ENCODE measurements at regions not wholly inside any gene's neighbourhood (a gene's known extent, or its start where the extent isn't known, plus 50 kb on each side); places are given as distances from the start of the nearest gene placed in this dataset.

DNA sequence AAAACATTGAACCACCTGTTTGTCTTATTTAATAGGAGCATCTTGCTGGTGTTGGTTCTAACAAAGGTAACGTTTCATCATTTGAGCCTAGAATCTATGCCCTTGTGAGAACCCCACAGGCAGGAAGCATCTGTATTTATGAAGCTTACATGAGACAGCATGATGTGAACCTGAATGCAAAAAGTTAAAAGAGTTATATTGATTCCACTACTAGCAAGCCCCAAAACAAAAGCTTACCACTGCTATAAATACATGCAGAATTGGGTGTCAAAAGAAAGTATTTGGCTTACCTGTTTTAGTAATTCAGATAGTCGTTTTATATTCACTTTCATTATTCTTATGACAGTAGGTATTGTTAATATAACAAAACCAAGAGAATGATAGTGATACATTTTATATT lies 301.2 kb upstream of the ADGRL2 start:
- H3K9ac ChIP-seq (ENCODE audit: extremely low read depth, low read length, poor library complexity, severe bottlenecking) = no peak overlapping the region
- no peak overlapping the region for H3K4me3 Mint-ChIP-seq
- peaks cover 15% of the 10 kb centered on the region for H3K27me3 Mint-ChIP-seq (ENCODE audit: insufficient read depth)
- no peaks in the 10 kb centered on the region for H3K9me3 ChIP-seq (ENCODE audit: control insufficient read depth, low read length)
- DNase-seq = no peak
- TF ChIP-seq, protein P1, sequence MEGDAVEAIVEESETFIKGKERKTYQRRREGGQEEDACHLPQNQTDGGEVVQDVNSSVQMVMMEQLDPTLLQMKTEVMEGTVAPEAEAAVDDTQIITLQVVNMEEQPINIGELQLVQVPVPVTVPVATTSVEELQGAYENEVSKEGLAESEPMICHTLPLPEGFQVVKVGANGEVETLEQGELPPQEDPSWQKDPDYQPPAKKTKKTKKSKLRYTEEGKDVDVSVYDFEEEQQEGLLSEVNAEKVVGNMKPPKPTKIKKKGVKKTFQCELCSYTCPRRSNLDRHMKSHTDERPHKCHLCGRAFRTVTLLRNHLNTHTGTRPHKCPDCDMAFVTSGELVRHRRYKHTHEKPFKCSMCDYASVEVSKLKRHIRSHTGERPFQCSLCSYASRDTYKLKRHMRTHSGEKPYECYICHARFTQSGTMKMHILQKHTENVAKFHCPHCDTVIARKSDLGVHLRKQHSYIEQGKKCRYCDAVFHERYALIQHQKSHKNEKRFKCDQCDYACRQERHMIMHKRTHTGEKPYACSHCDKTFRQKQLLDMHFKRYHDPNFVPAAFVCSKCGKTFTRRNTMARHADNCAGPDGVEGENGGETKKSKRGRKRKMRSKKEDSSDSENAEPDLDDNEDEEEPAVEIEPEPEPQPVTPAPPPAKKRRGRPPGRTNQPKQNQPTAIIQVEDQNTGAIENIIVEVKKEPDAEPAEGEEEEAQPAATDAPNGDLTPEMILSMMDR (conservative IDR thresholded peaks at IDR 0.05) = no peak
- H3K4me1 Mint-ChIP-seq = peaks cover 2% of the 10 kb centered on the region
- 92 to 100% methylated on average over 1 of the region's 2 CpGs for WGBS, 2 experiments (ENCODE audit: insufficient coverage in 1 of 2, insufficient read length in 1 of 2)
- H3K4me1 ChIP-seq (ENCODE audit: control insufficient read depth, insufficient read depth, low read length) = no peaks in the 10 kb centered on the region
- no peaks in the 10 kb centered on the region for H3K9me3 Mint-ChIP-seq
- H3K27me3 ChIP-seq (ENCODE audit: control insufficient read depth, insufficient read depth, low read length, poor library complexity, severe bottlenecking) = no peaks in the 10 kb centered on the region
- H3K27ac ChIP-seq (ENCODE audit: low read depth, low read length) = no peak overlapping the region
- no peak overlapping the region for H3K4me3 ChIP-seq (ENCODE audit: low read length)
- no peak overlapping the region for H3K27ac Mint-ChIP-seq
- H3K36me3 ChIP-seq (ENCODE audit: control insufficient read depth, insufficient read depth, low read length) = no peaks in the 10 kb centered on the region
- no peaks in the 10 kb centered on the region for H3K36me3 Mint-ChIP-seq (ENCODE audit: low read depth)

DNA sequence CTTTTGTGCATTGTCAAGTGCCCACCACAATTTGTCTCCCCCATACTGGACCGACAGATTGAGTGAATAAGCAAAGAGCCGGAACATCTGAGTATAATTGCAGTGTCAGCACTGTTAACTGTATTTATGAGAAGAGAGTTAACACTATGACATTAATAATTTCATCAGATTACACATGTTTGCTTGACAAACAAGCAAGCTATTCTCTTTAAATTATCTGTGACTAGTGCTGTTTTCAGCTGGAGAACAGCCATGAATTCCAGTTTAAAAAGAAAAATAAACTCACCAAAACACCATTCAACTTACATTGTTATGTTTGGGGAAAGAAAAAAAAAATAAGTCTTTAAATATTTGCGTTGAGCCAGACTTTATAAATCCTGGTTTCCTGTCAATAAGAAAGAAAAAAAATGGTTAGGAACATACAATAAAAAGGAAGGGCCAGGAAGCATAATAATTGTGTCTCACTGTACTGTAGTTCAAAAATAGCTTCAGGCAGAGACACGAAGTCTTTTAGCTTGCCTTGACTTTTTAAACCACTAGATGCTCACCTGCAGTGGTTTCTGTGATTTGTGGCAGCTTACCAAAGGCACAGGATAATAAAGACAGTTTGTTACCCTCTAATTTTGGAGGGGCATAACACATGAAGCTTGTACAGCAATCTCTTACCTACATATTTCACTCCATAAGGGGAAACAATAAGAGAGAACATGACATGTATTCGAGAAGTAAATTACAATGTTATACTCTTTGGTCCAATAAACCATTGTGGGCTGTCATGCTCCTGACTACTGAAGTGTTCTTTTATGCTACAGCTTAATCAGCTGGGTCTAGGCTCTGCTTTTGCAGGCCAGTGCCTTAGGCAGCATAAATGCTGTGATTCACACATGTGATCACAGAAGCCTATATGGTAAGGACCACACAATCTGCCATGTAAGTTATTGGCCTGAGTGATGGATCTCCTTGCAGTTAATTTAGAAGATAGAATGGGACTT lies 302.0 kb upstream of the ADGRL2 start:
- 91 to 100% methylated on average over 1 to 5 of the region's 5 CpGs for WGBS, 2 experiments (ENCODE audit: insufficient coverage in 1 of 2, insufficient read length in 1 of 2)
- DNase-seq = no peak
- H3K36me3 ChIP-seq (ENCODE audit: control insufficient read depth, insufficient read depth, low read length) = no peaks in the 10 kb centered on the region
- no peaks in the 10 kb centered on the region for H3K9me3 ChIP-seq (ENCODE audit: control insufficient read depth, low read length)
- Mint-ChIP-seq H3K4me1 (peaks cover 3% of the 10 kb centered on the region), H3K36me3 (ENCODE audit: low read depth) (no peaks in the 10 kb centered on the region), H3K27ac (no peak overlapping the region), H3K4me3 (no peak overlapping the region), H3K9me3 (no peaks in the 10 kb centered on the region), H3K27me3 (ENCODE audit: insufficient read depth) (peaks cover 13% of the 10 kb centered on the region)
- H3K27me3 ChIP-seq (ENCODE audit: control insufficient read depth, insufficient read depth, low read length, poor library complexity, severe bottlenecking) = no peaks in the 10 kb centered on the region
- TF ChIP-seq, protein P1 (conservative IDR thresholded peaks at IDR 0.05) = no peak
- H3K4me1 ChIP-seq (ENCODE audit: control insufficient read depth, insufficient read depth, low read length) = no peaks in the 10 kb centered on the region
- H3K27ac ChIP-seq (ENCODE audit: low read depth, low read length) = no peak overlapping the region
- H3K9ac ChIP-seq (ENCODE audit: extremely low read depth, low read length, poor library complexity, severe bottlenecking) = no peak overlapping the region
- H3K4me3 ChIP-seq (ENCODE audit: low read length) = no peak overlapping the region

DNA sequence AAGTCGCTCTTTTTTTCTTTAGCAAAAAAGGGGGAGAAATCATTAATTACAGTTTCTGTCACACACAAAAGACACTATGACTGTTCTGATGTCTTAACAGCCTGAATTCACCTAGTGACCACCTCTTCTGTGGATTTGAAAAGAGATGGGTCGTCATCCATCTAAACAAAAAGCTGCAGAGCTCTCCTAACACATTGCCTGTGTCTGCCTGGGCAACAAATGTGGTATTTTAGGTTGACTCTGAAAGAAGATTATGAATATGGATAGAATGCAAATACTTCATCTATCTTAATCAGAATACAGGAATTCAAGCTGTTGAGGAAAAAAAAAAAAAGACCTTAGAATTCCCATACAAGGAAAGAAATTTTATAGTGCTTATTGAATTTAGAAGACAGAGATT lies 304.4 kb upstream of the ADGRL2 start:
- Histone ChIP-seq H3K4me1 (ENCODE audit: control insufficient read depth, insufficient read depth, low read length) (no peaks in the 10 kb centered on the region), H3K27me3 (ENCODE audit: control insufficient read depth, insufficient read depth, low read length, poor library complexity, severe bottlenecking) (no peaks in the 10 kb centered on the region), H3K4me3 (ENCODE audit: low read length) (no peak overlapping the region), H3K9me3 (ENCODE audit: control insufficient read depth, low read length) (no peaks in the 10 kb centered on the region), H3K9ac (ENCODE audit: extremely low read depth, low read length, poor library complexity, severe bottlenecking) (no peak overlapping the region), H3K27ac (ENCODE audit: low read depth, low read length) (peak overlapping the region; percentile 14), H3K36me3 (ENCODE audit: control insufficient read depth, insufficient read depth, low read length) (no peaks in the 10 kb centered on the region)
- Mint-ChIP-seq H3K27ac (no peak overlapping the region), H3K4me1 (peaks cover 5% of the 10 kb centered on the region), H3K27me3 (ENCODE audit: insufficient read depth) (no peaks in the 10 kb centered on the region), H3K4me3 (no peak overlapping the region), H3K9me3 (no peaks in the 10 kb centered on the region), H3K36me3 (ENCODE audit: low read depth) (no peaks in the 10 kb centered on the region)
- 40 to 95% methylated on average over 1 to 2 of the region's 2 CpGs for WGBS, 2 experiments (ENCODE audit: insufficient coverage in 1 of 2, insufficient read length in 1 of 2)
- TF ChIP-seq, protein P1 (conservative IDR thresholded peaks at IDR 0.05) = no peak
- DNase-seq = no peak

All from endodermal cell (in vitro differentiated cells).